ENCODE measurements at regions not wholly inside any gene's neighbourhood (a gene's known extent, or its start where the extent isn't known, plus 50 kb on each side); places are given as distances from the start of the nearest gene placed in this dataset.

- TF ChIP-seq POLR2AphosphoS5 (IDR thresholded peaks at IDR 0.05; ENCODE audit: insufficient read depth in 1 of 2, low read depth in 1 of 2) (no peak), CTCF (IDR thresholded peaks at IDR 0.05) (no peak), POLR2A (IDR thresholded peaks at IDR 0.05) (no peak)
Observed at GRCh38 chr2:199105826-199106225, 351.9 kb downstream of the SATB2 start.
